PC-9 (cell line): ENCODE measurements at regions not wholly inside any gene's neighbourhood (a gene's known extent, or its start where the extent isn't known, plus 50 kb on each side); places are given as distances from the start of the nearest gene placed in this dataset.

ENCODE experiments used
- CTCF ChIP-seq: fragments of 200-600 bp; sonication (generic); conservative IDR thresholded peaks from 2 replicates; pipeline ENCODE4 v1.6.1; 2017; ENCODE audit warnings: mixed run types, antibody characterized with exemption, mild to moderate bottlenecking, moderate library complexity
- EZH2 ChIP-seq: fragments of 200-600 bp; sonication (generic); IDR thresholded peaks from 2 replicates; pipeline ENCODE4 v1.8.0; 2017; ENCODE audit warnings: antibody characterized with exemption, low read depth

GRCh38 chr2:111535404-111535803 lies 348.6 kb downstream of the ANAPC1 start:
- TF ChIP-seq CTCF (no peak), EZH2 (no peak)
